ENCODE measurements at regions not wholly inside any gene's neighbourhood (a gene's known extent, or its start where the extent isn't known, plus 50 kb on each side); places are given as distances from the start of the nearest gene placed in this dataset.

DNA sequence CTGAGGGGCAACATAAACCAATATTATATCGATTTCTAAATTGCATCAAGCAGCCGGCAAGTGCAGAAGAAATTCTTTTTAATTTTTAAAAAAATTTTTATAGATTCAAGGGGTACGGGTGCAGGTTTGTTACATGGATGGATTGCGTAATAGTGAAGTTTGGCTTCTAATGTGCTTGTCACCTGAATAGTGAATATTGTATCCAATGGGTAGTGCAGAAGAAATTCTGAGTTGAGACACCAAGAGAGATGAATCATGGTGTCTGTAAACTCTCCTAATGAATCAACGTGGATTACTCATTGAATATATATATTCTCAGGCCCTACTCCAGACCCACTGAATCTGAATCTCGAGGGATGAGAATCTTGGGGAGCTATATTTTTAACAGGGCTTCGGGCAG is 253.7 kb upstream of the FOXD3 start:
- no peak for TF ChIP-seq TAF1 (IDR thresholded peaks at IDR 0.05; ENCODE audit: low read depth, low read length)
- no peak for TF ChIP-seq POLR2A (IDR thresholded peaks at IDR 0.05; ENCODE audit: low read depth, low read length)
- no peak for TF ChIP-seq POLR2AphosphoS5 (IDR thresholded peaks at IDR 0.05; ENCODE audit: low read depth, low read length)
- no peak for TF ChIP-seq PAX5 (IDR thresholded peaks at IDR 0.05; ENCODE audit: insufficient read depth, low read length, severe bottlenecking)

Measured in GM12891 (cell line).